ENCODE measurements at regions not wholly inside any gene's neighbourhood (a gene's known extent, or its start where the extent isn't known, plus 50 kb on each side); places are given as distances from the start of the nearest gene placed in this dataset.

GRCh38 chr1:245094092-245094491, 60.7 kb upstream of the KIF26B start:
- Histone ChIP-seq H3F3A (replicated peaks; ENCODE audit: low read depth) (no peaks in the 10 kb centered on the region), H3K9me2 (ENCODE audit: insufficient read depth) (no peaks in the 10 kb centered on the region), H3K27me3 (ENCODE audit: insufficient read depth) (no peaks in the 10 kb centered on the region), H3K27ac (ENCODE audit: low read depth) (no peak overlapping the region), H2AFZ (no peak overlapping the region), H3K36me3 (ENCODE audit: insufficient read depth) (no peaks in the 10 kb centered on the region), H3K4me1 (ENCODE audit: insufficient read depth) (no peaks in the 10 kb centered on the region), H4K20me1 (replicated peaks; ENCODE audit: insufficient read depth) (no peaks in the 10 kb centered on the region; the same call in 1 of the 2 replicates), H3K79me2 (replicated peaks; ENCODE audit: insufficient read depth) (no peaks in the 10 kb centered on the region), H3K4me2 (no peak overlapping the region), H3K4me3 (no peak overlapping the region)
- Mint-ChIP-seq H3K27ac (no peak overlapping the region), H3K27me3 (ENCODE audit: insufficient read depth, low read depth, poor library complexity) (no peaks in the 10 kb centered on the region), H3K4me3 (no peak overlapping the region), H3K9me3 (no peaks in the 10 kb centered on the region), H3K4me1 (no peaks in the 10 kb centered on the region), H3K36me3 (ENCODE audit: low read depth) (no peaks in the 10 kb centered on the region)
- DNase-seq (ENCODE audit: low spot score) (no peak), ATAC-seq (no peak)
- TF ChIP-seq POLR2AphosphoS5 (IDR thresholded peaks at IDR 0.05; ENCODE audit: low read depth): no peak
- TF ChIP-seq NANOG (IDR thresholded peaks at IDR 0.05; ENCODE audit: borderline replicate concordance): no peak
- TF ChIP-seq ZNF331 (CRISPR knock-in tag; IDR thresholded peaks at IDR 0.05; ENCODE audit: low read depth): no peak
- TF ChIP-seq ZNF462 (CRISPR knock-in tag; IDR thresholded peaks at IDR 0.05): no peak
- no peak for TF ChIP-seq JUNB (IDR thresholded peaks at IDR 0.05; ENCODE audit: unreplicated experiment)

- Histone ChIP-seq H3K9me2 (ENCODE audit: insufficient read depth) (no peaks in the 10 kb centered on the region), H3K79me2 (replicated peaks; ENCODE audit: insufficient read depth) (no peaks in the 10 kb centered on the region), H3K27ac (ENCODE audit: low read depth) (no peak overlapping the region), H3K36me3 (ENCODE audit: insufficient read depth) (no peaks in the 10 kb centered on the region), H3K4me1 (ENCODE audit: insufficient read depth) (no peaks in the 10 kb centered on the region), H3K4me2 (no peak overlapping the region), H3F3A (replicated peaks; ENCODE audit: low read depth) (no peaks in the 10 kb centered on the region), H3K27me3 (ENCODE audit: insufficient read depth) (no peaks in the 10 kb centered on the region), H4K20me1 (replicated peaks; ENCODE audit: insufficient read depth) (no peaks in the 10 kb centered on the region; the same call in 1 of the 2 replicates), H3K4me3 (no peak overlapping the region), H2AFZ (no peak overlapping the region)
- Mint-ChIP-seq H3K4me1 (no peaks in the 10 kb centered on the region), H3K36me3 (ENCODE audit: low read depth) (no peaks in the 10 kb centered on the region), H3K9me3 (no peaks in the 10 kb centered on the region), H3K27ac (no peak overlapping the region), H3K4me3 (no peak overlapping the region), H3K27me3 (ENCODE audit: insufficient read depth, low read depth, poor library complexity) (no peaks in the 10 kb centered on the region)
- DNase-seq (ENCODE audit: low spot score): no peak
- no peak for ATAC-seq
- TF ChIP-seq CREB1 (CRISPR knock-in tag; IDR thresholded peaks at IDR 0.05; ENCODE audit: low read depth) (no peak), ZNF331 (CRISPR knock-in tag; IDR thresholded peaks at IDR 0.05; ENCODE audit: low read depth) (no peak), REST (IDR thresholded peaks at IDR 0.05; ENCODE audit: unreplicated experiment) (no peak), POLR2AphosphoS5 (IDR thresholded peaks at IDR 0.05; ENCODE audit: low read depth) (no peak), NANOG (IDR thresholded peaks at IDR 0.05; ENCODE audit: borderline replicate concordance) (no peak), STAT1 (IDR thresholded peaks at IDR 0.05; ENCODE audit: unreplicated experiment) (no peak), CTCF (conservative IDR thresholded peaks at IDR 0.05; ENCODE audit: low read depth in 2 of 2) (no peak), ZNF114 (CRISPR knock-in tag; IDR thresholded peaks at IDR 0.05) (no peak), EZH2 (IDR thresholded peaks at IDR 0.05; ENCODE audit: low read depth, unreplicated experiment) (no peak)
These were observed 62.2 kb upstream of the KIF26B start for GRCh38 chr1:245092638-245092976.
